GM23338 (cell line): ENCODE measurements at regions not wholly inside any gene's neighbourhood (a gene's known extent, or its start where the extent isn't known, plus 50 kb on each side); places are given as distances from the start of the nearest gene placed in this dataset.

Experiments used
- ATAC-seq: fragments of 200-7000 bp; cut with Tn5 transposase; 3 replicates; pipeline ENCODE4 v1.9.1; 2020
- DNase-seq: peaks from one replicate; pipeline ENCODE4 v3.0.0-alpha.2; 2015; ENCODE audit warnings: low spot score
- H2AFZ ChIP-seq: fragments of 200-600 bp; sonication (generic); 2 replicates; pipeline ENCODE4 v1.8.0; 2016; ENCODE audit warnings: antibody characterized with exemption, mild to moderate bottlenecking, moderate library complexity
- H3F3A ChIP-seq: fragments of 200-600 bp; sonication (generic); replicated peaks from 2 replicates; pipeline ENCODE4 v1.8.0; 2017; ENCODE audit warnings: antibody characterized with exemption, mixed run types, low read depth
- H3K27ac ChIP-seq: fragments of 200-600 bp; sonication (generic); 2 replicates; pipeline ENCODE4 v1.6.1; 2016; ENCODE audit warnings: low read depth
- H3K27me3 ChIP-seq: fragments of 200-600 bp; sonication (generic); 2 replicates; pipeline ENCODE4 v1.8.0; 2016; ENCODE audit warnings: mild to moderate bottlenecking, mixed run types, moderate library complexity; ENCODE audit not compliant: insufficient read depth
- H3K36me3 ChIP-seq: fragments of 200-600 bp; sonication (generic); 2 replicates; pipeline ENCODE4 v1.8.0; 2016; ENCODE audit warnings: mild to moderate bottlenecking; ENCODE audit not compliant: insufficient read depth
- H3K4me1 ChIP-seq: fragments of 200-600 bp; sonication (generic); 2 replicates; pipeline ENCODE4 v1.8.0; 2016; ENCODE audit warnings: mild to moderate bottlenecking, moderate library complexity; ENCODE audit not compliant: insufficient read depth
- H3K4me2 ChIP-seq: fragments of 200-600 bp; sonication (generic); 2 replicates; pipeline ENCODE4 v1.7.1; 2017; ENCODE audit warnings: mixed run types
- H3K4me3 ChIP-seq: fragments of 200-600 bp; sonication (generic); 2 replicates; pipeline ENCODE4 v1.6.1; 2016; ENCODE audit warnings: mixed run types
- H3K79me2 ChIP-seq: fragments of 200-600 bp; sonication (generic); replicated peaks from 2 replicates; pipeline ENCODE4 v1.8.0; 2017; ENCODE audit warnings: mild to moderate bottlenecking; ENCODE audit not compliant: insufficient read depth
- H3K9me2 ChIP-seq: fragments of 200-600 bp; sonication (generic); 2 replicates; pipeline ENCODE4 v1.8.0; 2017; ENCODE audit not compliant: insufficient read depth
- H4K20me1 ChIP-seq: fragments of 200-600 bp; sonication (generic); replicated peaks from 2 replicates; pipeline ENCODE4 v1.8.0; 2017; ENCODE audit warnings: mild to moderate bottlenecking; ENCODE audit not compliant: insufficient read depth
- H3K27ac Mint-ChIP-seq: 2 replicates; pipeline ENCODE4 v1.8.0; 2020; ENCODE audit warnings: inconsistent platforms, mild to moderate bottlenecking, moderate library complexity, mixed read lengths
- H3K27me3 Mint-ChIP-seq: 3 replicates; pipeline ENCODE4 v1.8.0; 2022; ENCODE audit warnings: low read depth, mild to moderate bottlenecking, moderate library complexity, mixed read lengths, inconsistent platforms; ENCODE audit not compliant: insufficient read depth, poor library complexity
- H3K36me3 Mint-ChIP-seq: 3 replicates; pipeline ENCODE4 v1.8.0; 2021; ENCODE audit warnings: low read depth, mild to moderate bottlenecking, inconsistent platforms, moderate library complexity, mixed read lengths
- H3K4me1 Mint-ChIP-seq: 3 replicates; pipeline ENCODE4 v1.8.0; 2020; ENCODE audit warnings: mild to moderate bottlenecking, inconsistent platforms, mixed read lengths
- H3K4me3 Mint-ChIP-seq: 3 replicates; pipeline ENCODE4 v1.8.0; 2021; ENCODE audit warnings: moderate library complexity, mild to moderate bottlenecking, inconsistent platforms, mixed read lengths
- H3K9me3 Mint-ChIP-seq: 3 replicates; pipeline ENCODE4 v1.8.0; 2020; ENCODE audit warnings: moderate library complexity, mild to moderate bottlenecking, inconsistent platforms, mixed read lengths
- CREB1 ChIP-seq: fragments of 250-450 bp; sonication (Bioruptor Pico); IDR thresholded peaks from 2 replicates; pipeline ENCODE4 v1.5.0; 2020; ENCODE audit warnings: low read depth, mild to moderate bottlenecking, moderate library complexity
- EZH2 ChIP-seq: fragments of 200-600 bp; sonication (generic); IDR thresholded peaks from one replicate; pipeline ENCODE4 v1.8.0; 2017; ENCODE audit warnings: antibody characterized with exemption, mild to moderate bottlenecking, low read depth; ENCODE audit not compliant: unreplicated experiment
- EZH2phosphoT487 ChIP-seq: fragments of 200-600 bp; sonication (generic); IDR thresholded peaks from one replicate; pipeline ENCODE4 v1.8.1; 2018; ENCODE audit warnings: antibody characterized with exemption; ENCODE audit not compliant: unreplicated experiment
- JUNB ChIP-seq: IDR thresholded peaks from one replicate; pipeline ENCODE4 v1.6.1; 2016; ENCODE audit warnings: antibody characterized with exemption; ENCODE audit not compliant: unreplicated experiment
- NANOG ChIP-seq: IDR thresholded peaks from 2 replicates; pipeline ENCODE4 v1.6.1; 2016; ENCODE audit warnings: antibody characterized with exemption, borderline replicate concordance
- POLR2AphosphoS5 ChIP-seq: IDR thresholded peaks from 2 replicates; pipeline ENCODE4 v1.6.1; 2016; ENCODE audit warnings: antibody characterized with exemption, low read depth
- STAT1 ChIP-seq: IDR thresholded peaks from one replicate; pipeline ENCODE4 v1.6.1; 2016; ENCODE audit warnings: antibody characterized with exemption; ENCODE audit not compliant: unreplicated experiment
- ZNF114 ChIP-seq: fragments of 250-450 bp; sonication (Bioruptor Pico); IDR thresholded peaks from 2 replicates; pipeline ENCODE4 v1.5.0; 2020; ENCODE audit warnings: mild to moderate bottlenecking, moderate library complexity
- ZNF331 ChIP-seq: fragments of 250-450 bp; sonication (Bioruptor Pico); IDR thresholded peaks from 2 replicates; pipeline ENCODE4 v1.5.0; 2020; ENCODE audit warnings: low read depth, mild to moderate bottlenecking, moderate library complexity
- ZNF462 ChIP-seq: fragments of 250-450 bp; sonication (Bioruptor Pico); IDR thresholded peaks from 2 replicates; pipeline ENCODE4 v1.5.0; 2020; ENCODE audit warnings: mild to moderate bottlenecking, moderate library complexity
- TF ChIP-seq, protein P1 (sequence below): IDR thresholded peaks from one replicate; pipeline ENCODE4 v1.6.1; 2018; ENCODE audit warnings: antibody characterized with exemption; ENCODE audit not compliant: unreplicated experiment
- TF ChIP-seq, protein P2 (sequence below), 2 experiments: fragments of 200-600 bp in 1 of 2; sonication (generic) in 1 of 2; conservative IDR thresholded peaks; 2 replicates each; pipeline versions ENCODE4 v1.5.1 to v1.6.1; 2016 to 2017; ENCODE audit warnings: antibody characterized with exemption in 2 of 2, low read depth in 2 of 2, mild to moderate bottlenecking in 2 of 2, moderate library complexity in 1 of 2
- TF ChIP-seq, protein P3 (sequence below): IDR thresholded peaks from 2 replicates; pipeline ENCODE4 v1.6.1; 2016; ENCODE audit warnings: antibody characterized with exemption

DNA sequence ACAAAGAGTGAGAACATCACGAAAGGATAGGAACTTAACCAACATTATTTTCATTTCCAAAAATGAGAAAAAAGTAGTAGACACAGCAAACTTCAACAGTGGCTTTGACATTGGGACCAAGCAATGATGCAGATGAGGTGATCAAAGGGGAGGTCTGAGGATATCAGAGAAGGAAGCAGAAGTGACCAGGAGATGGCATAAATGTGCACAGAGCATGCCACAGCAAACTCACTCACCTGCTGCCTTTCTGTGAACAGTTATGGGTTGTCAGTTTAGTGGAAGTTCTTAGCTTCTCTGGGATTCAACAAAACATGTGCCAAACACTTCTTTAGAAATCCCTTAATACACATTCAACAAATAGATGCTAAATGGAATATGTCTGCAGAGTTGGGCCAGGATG is 290.1 kb downstream of the PLPP3 start:
- no peak overlapping the region for H3K4me2 ChIP-seq
- TF ChIP-seq STAT1 = no peak
- TF ChIP-seq EZH2 = no peak
- TF ChIP-seq, protein P1, sequence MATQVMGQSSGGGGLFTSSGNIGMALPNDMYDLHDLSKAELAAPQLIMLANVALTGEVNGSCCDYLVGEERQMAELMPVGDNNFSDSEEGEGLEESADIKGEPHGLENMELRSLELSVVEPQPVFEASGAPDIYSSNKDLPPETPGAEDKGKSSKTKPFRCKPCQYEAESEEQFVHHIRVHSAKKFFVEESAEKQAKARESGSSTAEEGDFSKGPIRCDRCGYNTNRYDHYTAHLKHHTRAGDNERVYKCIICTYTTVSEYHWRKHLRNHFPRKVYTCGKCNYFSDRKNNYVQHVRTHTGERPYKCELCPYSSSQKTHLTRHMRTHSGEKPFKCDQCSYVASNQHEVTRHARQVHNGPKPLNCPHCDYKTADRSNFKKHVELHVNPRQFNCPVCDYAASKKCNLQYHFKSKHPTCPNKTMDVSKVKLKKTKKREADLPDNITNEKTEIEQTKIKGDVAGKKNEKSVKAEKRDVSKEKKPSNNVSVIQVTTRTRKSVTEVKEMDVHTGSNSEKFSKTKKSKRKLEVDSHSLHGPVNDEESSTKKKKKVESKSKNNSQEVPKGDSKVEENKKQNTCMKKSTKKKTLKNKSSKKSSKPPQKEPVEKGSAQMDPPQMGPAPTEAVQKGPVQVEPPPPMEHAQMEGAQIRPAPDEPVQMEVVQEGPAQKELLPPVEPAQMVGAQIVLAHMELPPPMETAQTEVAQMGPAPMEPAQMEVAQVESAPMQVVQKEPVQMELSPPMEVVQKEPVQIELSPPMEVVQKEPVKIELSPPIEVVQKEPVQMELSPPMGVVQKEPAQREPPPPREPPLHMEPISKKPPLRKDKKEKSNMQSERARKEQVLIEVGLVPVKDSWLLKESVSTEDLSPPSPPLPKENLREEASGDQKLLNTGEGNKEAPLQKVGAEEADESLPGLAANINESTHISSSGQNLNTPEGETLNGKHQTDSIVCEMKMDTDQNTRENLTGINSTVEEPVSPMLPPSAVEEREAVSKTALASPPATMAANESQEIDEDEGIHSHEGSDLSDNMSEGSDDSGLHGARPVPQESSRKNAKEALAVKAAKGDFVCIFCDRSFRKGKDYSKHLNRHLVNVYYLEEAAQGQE = no peak
- no peak for TF ChIP-seq CREB1
- no peak for TF ChIP-seq POLR2AphosphoS5
- TF ChIP-seq NANOG = no peak
- TF ChIP-seq ZNF331 (CRISPR knock-in tag) = no peak
- no peak for TF ChIP-seq ZNF114 (CRISPR knock-in tag)
- TF ChIP-seq, protein P2, sequence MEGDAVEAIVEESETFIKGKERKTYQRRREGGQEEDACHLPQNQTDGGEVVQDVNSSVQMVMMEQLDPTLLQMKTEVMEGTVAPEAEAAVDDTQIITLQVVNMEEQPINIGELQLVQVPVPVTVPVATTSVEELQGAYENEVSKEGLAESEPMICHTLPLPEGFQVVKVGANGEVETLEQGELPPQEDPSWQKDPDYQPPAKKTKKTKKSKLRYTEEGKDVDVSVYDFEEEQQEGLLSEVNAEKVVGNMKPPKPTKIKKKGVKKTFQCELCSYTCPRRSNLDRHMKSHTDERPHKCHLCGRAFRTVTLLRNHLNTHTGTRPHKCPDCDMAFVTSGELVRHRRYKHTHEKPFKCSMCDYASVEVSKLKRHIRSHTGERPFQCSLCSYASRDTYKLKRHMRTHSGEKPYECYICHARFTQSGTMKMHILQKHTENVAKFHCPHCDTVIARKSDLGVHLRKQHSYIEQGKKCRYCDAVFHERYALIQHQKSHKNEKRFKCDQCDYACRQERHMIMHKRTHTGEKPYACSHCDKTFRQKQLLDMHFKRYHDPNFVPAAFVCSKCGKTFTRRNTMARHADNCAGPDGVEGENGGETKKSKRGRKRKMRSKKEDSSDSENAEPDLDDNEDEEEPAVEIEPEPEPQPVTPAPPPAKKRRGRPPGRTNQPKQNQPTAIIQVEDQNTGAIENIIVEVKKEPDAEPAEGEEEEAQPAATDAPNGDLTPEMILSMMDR (conservative IDR thresholded peaks at IDR 0.05; ENCODE audit: low read depth in 2 of 2) = no peak
- no peak for TF ChIP-seq JUNB
- no peak for TF ChIP-seq EZH2phosphoT487
- TF ChIP-seq ZNF462 (CRISPR knock-in tag) = no peak
- TF ChIP-seq, protein P3, sequence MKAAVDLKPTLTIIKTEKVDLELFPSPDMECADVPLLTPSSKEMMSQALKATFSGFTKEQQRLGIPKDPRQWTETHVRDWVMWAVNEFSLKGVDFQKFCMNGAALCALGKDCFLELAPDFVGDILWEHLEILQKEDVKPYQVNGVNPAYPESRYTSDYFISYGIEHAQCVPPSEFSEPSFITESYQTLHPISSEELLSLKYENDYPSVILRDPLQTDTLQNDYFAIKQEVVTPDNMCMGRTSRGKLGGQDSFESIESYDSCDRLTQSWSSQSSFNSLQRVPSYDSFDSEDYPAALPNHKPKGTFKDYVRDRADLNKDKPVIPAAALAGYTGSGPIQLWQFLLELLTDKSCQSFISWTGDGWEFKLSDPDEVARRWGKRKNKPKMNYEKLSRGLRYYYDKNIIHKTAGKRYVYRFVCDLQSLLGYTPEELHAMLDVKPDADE = no peak
- peaks cover 2% of the 10 kb centered on the region for H3K27me3 Mint-ChIP-seq
- no peak for ATAC-seq
- H3K27ac Mint-ChIP-seq = no peak overlapping the region
- peaks cover 13% of the 10 kb centered on the region for H3K4me1 ChIP-seq
- H3K9me3 Mint-ChIP-seq = no peaks in the 10 kb centered on the region
- no peak overlapping the region for H3K4me3 ChIP-seq
- peaks cover 14% of the 10 kb centered on the region for H3K9me2 ChIP-seq
- no peaks in the 10 kb centered on the region for H3K27me3 ChIP-seq
- H3K36me3 ChIP-seq = no peaks in the 10 kb centered on the region
- H3K4me1 Mint-ChIP-seq = peaks cover 18% of the 10 kb centered on the region
- DNase-seq = no peak
- H3F3A ChIP-seq = no peaks in the 10 kb centered on the region
- H4K20me1 ChIP-seq = no peaks in the 10 kb centered on the region
- H3K79me2 ChIP-seq = no peaks in the 10 kb centered on the region
- no peak overlapping the region for H3K4me3 Mint-ChIP-seq
- H3K27ac ChIP-seq = no peak overlapping the region
- no peak overlapping the region for H2AFZ ChIP-seq
- H3K36me3 Mint-ChIP-seq = no peaks in the 10 kb centered on the region
